ENCODE measurements at regions not wholly inside any gene's neighbourhood (a gene's known extent, or its start where the extent isn't known, plus 50 kb on each side); places are given as distances from the start of the nearest gene placed in this dataset.
"Not testable (repeated sequence)": the region's sequence is repeated elsewhere in the genome, so short reads cannot be mapped to it uniquely, and the experiment has no call there.

DNA sequence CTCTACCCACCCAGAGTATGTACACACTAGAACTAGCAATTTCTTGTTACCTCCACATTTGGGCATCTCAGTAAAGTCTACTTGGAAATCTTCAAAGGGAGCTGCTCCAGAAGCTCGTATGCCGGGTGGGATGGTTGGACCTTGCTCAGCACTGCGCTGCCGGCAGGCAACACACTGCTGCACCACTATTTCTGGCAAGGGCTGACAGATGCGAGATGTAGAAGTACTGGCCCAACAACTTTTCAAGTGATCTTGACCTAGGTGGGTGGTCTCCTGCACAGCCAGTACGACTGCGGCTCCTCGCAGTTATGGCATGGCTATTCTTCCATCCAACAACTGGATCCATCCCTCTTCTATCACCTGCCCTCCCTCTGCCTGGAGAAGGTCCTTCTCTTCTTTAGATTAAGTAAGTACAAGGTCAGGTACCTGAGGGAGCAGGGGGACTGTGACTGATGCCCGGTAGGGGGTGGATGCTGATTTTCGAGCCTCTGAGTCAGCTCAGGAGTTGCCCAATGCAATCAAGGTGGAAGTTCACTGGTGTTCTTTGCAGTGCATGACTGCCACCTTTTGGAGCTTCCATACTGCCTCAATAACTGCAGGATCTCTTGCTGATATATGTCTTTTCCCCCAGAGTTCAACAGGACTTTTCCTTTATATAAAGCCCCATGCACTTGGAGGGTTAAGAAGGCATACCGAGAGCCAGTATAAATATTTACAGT lies 100.4 kb upstream of the SLC1A4 start:
- H3K27ac Mint-ChIP-seq = no peak overlapping the region
- H3K9me3 Mint-ChIP-seq = peaks cover 40% of the 10 kb centered on the region
- no peak overlapping the region for H3K4me3 Mint-ChIP-seq
- DNase-seq = no peak
- no peaks in the 10 kb centered on the region for H3K4me1 Mint-ChIP-seq
- TF ChIP-seq, protein P1, sequence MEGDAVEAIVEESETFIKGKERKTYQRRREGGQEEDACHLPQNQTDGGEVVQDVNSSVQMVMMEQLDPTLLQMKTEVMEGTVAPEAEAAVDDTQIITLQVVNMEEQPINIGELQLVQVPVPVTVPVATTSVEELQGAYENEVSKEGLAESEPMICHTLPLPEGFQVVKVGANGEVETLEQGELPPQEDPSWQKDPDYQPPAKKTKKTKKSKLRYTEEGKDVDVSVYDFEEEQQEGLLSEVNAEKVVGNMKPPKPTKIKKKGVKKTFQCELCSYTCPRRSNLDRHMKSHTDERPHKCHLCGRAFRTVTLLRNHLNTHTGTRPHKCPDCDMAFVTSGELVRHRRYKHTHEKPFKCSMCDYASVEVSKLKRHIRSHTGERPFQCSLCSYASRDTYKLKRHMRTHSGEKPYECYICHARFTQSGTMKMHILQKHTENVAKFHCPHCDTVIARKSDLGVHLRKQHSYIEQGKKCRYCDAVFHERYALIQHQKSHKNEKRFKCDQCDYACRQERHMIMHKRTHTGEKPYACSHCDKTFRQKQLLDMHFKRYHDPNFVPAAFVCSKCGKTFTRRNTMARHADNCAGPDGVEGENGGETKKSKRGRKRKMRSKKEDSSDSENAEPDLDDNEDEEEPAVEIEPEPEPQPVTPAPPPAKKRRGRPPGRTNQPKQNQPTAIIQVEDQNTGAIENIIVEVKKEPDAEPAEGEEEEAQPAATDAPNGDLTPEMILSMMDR (IDR thresholded peaks at IDR 0.05) = no peak
- peaks cover 14% of the 10 kb centered on the region for H3K27me3 Mint-ChIP-seq (ENCODE audit: low read depth, poor library complexity)
- H3K36me3 Mint-ChIP-seq (ENCODE audit: low read depth) = no peaks in the 10 kb centered on the region

- Mint-ChIP-seq H3K4me1 (no peaks in the 10 kb centered on the region), H3K27me3 (ENCODE audit: low read depth, poor library complexity) (peaks cover 20% of the 10 kb centered on the region), H3K4me3 (no peak overlapping the region), H3K27ac (no peak overlapping the region), H3K36me3 (ENCODE audit: low read depth) (no peaks in the 10 kb centered on the region), H3K9me3 (peaks cover 43% of the 10 kb centered on the region)
- TF ChIP-seq, protein P1 (IDR thresholded peaks at IDR 0.05) = no peak
- DNase-seq = no peak
Observed at GRCh38 chr2:64889803-64890202, 99.4 kb upstream of the SLC1A4 start.

GRCh38 chr2:64896572-64896971 lies 92.6 kb upstream of the SLC1A4 start:
- not testable (repeated sequence) for H3K27ac Mint-ChIP-seq; H3K36me3 Mint-ChIP-seq (ENCODE audit: low read depth); H3K4me3 Mint-ChIP-seq; DNase-seq; H3K4me1 Mint-ChIP-seq
- H3K27me3 Mint-ChIP-seq (ENCODE audit: low read depth, poor library complexity) = peaks cover 14% of the 10 kb centered on the region
- H3K9me3 Mint-ChIP-seq = peaks cover 17% of the 10 kb centered on the region

DNA sequence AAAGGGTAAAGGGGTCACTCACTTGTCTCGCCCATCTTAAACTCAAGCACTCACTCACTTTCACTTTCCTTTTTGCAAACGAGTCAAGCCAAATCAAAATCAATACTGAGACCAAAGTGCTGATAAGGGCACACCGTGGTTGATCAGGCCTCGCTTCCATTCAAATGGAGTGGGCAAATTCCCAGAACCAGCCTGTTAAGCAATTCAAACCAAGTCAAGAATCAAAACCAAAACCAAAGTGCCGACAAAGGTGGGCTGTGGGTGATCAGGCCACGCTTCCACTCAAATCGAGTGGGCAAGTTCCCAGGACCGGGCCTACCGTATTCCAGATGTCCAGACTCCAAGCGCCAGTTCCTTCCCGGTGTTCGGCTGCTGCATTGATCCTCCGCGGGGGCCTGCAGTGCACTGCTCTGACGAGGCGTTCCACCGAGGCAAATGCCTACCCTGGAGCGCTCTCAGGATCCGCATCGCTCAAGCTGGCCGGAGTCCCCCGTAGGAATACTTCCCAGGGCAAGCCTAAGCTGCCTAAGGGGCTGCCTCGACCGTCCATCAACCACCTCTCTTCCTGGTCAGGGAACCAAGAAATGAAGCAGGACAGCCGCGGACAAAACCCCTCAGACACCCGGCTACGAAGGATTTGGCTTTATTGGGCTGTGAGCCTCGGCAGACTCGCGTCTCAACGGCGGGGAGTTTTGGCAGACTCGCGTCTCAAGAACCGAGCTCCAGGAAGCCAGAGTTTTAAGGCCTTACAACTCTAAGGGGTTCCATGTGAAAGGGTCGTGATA lies 89.9 kb upstream of the SLC1A4 start:
- TF ChIP-seq, protein P1 (IDR thresholded peaks at IDR 0.05) = no peak
- no peak for DNase-seq
- Mint-ChIP-seq H3K27ac (no peak overlapping the region), H3K27me3 (ENCODE audit: low read depth, poor library complexity) (peaks cover 1% of the 10 kb centered on the region), H3K9me3 (peaks cover 4% of the 10 kb centered on the region), H3K4me1 (no peaks in the 10 kb centered on the region), H3K4me3 (no peak overlapping the region), H3K36me3 (ENCODE audit: low read depth) (no peaks in the 10 kb centered on the region)

DNA sequence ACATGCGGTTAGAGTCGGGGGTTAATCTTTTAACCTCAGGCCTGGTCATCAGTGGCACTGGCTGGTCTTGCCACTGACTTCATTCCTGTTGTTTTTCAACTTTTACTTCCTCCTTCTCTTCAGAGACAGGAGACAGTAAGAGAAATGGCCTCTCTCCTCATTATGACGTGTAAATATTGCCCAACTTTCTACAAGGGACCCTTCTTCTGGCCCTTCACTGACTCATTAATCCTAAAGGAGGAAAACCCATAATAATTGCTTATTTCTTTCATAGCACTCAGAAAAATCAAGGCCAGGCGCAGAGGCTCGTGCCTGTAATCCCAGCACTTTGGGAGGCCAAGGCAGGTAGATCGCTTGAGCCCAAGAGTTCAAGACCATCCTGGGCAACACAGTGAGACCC lies 89.3 kb upstream of the SLC1A4 start:
- not testable (repeated sequence) for H3K27me3 Mint-ChIP-seq (ENCODE audit: low read depth, poor library complexity); H3K36me3 Mint-ChIP-seq (ENCODE audit: low read depth); H3K4me3 Mint-ChIP-seq; H3K9me3 Mint-ChIP-seq; H3K4me1 Mint-ChIP-seq; DNase-seq; H3K27ac Mint-ChIP-seq

DNA sequence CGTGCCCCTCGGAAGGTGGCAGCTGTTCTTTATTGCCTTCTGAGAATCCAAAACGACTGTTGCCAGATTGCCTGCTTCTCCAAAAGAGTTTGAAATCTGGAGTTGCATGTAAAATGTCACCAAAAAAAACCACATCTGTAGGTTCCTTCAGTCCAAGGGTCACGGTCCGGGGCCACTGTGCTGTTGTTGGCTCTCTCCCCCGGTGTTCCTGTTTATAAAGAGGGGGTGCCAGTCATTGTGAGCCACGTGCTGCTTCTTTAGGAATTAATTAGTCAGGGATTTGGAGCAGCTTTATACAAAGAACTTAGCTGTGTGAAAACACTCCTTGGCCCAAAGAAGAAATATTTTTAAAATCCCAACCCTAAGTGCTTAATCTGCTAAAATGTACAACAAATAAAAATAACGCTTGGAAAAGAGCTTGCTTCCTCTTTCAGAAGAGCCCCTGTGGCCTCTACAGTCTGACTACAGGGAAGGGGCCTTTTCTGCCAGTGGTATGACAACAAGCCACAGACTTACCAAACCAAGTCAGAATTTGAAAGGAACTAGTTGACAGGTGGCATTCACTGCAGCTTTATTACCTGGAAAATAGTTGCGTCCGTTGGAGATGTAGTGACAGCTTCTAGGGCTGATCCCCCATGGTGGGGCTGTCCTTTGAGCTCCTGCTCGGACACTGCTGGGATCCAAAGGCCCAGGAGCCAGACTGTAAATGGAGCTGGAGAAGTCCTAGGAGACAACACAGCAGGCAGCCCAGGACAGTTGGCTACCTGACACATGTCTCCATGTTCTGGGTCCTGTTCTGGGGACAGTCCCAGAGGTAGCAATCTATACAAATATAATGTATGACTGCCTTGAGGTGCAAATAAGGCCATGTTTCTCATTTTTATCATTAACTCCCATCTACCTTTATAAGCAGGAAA lies 84.5 kb upstream of the SLC1A4 start:
- Mint-ChIP-seq H3K27ac (no peak overlapping the region), H3K27me3 (ENCODE audit: low read depth, poor library complexity) (peaks cover 15% of the 10 kb centered on the region), H3K4me3 (no peak overlapping the region), H3K4me1 (no peaks in the 10 kb centered on the region), H3K9me3 (peaks cover 4% of the 10 kb centered on the region), H3K36me3 (ENCODE audit: low read depth) (no peaks in the 10 kb centered on the region)
- DNase-seq = no peak
- TF ChIP-seq, protein P1 (IDR thresholded peaks at IDR 0.05) = no peak
